GM21576 (cell line): ENCODE measurements at regions not wholly inside any gene's neighbourhood (a gene's known extent, or its start where the extent isn't known, plus 50 kb on each side); places are given as distances from the start of the nearest gene placed in this dataset.

Experiments
- ATAC-seq: cut with Tn5 transposase; IDR thresholded peaks from one replicate; pipeline ENCODE4 v1.9.1; 2021; ENCODE audit warnings: mild to moderate bottlenecking, moderate library complexity; ENCODE audit not compliant: unreplicated experiment

DNA sequence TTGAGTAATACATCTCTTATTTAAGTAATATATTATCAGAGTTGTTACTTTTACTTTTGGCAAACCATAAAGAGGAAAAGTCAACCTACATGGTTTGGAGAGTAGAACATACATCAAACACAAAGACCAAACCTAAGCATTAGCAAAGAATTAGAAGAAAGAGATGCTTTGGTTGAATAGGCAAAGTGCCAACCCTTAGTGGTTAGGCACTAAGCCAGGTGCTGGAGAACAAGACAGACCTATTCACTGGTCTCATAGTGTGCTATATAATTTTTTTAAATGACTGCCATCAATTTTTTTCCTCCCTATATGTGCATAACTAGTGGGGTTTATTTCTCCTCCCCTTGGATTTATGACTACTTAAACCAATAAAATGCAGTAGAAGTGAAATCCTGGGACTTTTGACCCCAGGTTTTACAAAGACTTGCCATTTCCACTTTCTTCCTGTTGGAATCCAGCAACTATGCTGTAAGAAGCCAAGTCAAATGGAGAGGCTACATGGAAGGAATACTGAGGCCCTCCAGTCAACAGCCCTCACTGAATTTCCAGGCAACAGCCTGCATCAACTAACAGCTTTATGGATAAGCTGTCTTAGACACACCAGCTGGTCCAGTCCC lies 69.8 kb upstream of the HAO2 start:
- ATAC-seq: no peak

DNA sequence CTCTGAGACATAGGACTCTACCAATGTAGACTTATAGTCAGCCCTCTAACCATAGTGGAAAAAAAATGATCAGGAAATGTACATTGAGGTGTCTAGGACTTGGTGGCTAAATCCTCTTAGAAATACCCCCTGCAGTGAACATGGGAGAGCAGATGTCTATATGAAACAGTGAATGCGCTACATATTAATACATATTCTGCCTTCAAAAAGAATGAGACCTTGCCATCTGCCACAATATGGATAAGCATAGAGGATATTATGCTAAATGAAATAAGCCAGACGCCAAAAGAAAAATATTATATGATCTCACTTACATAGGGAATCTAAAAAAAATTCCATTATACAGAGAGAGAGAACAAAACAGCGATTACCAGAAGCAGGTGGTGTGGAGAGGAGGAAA lies 66.6 kb upstream of the HAO2 start:
- ATAC-seq: no peak

DNA sequence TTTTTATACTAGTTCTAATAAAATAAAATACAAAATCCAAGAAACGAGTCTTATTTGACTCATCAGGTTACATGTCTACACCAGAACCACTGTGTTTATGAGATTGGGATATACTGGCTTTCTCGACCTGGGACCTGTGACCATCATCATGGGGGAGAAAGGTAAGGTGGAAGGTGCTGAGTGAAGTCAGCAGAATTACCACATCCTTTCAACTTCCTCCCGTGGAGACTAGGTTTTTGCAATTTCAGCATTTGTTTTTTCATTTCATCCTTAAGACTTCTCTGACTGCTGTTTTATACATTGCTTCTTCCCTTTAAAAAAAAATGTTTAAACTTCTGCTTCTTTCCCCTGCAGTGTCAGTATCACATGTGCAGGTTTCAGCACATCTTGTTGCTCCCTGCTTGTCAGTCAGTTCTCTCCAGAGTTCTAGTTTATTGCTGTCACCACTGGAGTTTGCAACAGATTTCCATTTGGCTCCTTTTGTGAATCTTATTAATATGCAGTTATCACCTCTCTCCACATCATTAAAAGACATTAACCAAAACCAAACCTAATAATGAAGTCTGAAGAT lies 60.4 kb upstream of the HAO2 start:
- ATAC-seq: no peak

DNA sequence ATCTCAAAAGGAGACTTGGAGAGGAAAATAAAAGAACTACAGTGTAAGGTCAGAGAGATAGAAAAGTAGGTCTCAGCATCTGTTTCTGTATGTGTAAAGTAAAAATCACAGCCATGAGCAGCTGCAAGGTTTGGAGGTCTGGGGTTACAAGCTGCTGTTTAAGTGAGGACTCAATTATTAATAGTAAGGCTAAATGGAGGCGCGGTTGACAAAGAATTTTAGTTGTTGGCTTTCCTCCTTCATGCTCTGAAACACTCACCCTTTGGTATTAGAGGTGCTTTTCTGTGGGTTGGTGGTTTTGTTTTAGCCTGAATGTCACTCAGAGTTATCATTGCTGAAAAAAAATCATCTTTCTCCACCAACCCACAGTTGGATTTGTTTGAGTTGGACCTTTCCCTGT lies 59.8 kb upstream of the HAO2 start:
- no peak for ATAC-seq

DNA sequence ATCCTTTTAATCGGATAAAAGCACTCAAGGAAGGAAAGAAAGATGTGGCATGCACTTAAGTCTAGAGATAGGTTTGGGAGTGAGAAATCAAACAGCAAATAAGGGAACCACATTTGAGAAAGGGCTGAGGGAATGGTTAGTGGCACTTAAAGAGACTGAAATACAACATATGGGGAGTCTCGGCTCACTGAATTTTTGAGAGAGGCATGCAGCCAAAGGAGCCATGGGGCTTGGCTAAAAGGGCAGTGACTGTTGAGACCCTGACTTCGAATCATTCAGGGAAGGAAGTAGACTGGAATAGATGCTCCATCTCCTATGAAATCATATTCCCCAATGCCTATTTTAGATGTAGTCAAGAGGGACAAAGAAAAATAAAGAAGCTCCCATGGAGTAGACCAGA lies 58.3 kb upstream of the HAO2 start:
- ATAC-seq: no peak

DNA sequence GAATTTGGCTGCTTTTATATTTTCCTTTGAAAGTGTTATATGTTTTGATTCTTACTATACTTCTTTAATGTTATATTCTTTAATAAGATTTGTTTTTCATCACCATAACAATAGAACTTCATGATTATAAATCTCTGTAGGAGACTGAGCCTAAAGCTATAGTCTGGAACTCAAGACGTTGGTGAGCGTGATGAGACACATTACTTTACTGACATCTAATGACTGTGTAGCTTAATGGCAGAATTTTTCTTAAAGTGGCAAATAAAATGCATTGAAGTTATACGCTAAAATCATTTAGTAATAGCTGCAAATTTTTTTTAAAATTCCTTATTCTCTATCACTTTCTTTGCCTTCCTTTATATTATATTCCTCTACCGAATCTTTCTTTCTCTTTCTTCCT lies 56.1 kb upstream of the HAO2 start:
- ATAC-seq: no peak

DNA sequence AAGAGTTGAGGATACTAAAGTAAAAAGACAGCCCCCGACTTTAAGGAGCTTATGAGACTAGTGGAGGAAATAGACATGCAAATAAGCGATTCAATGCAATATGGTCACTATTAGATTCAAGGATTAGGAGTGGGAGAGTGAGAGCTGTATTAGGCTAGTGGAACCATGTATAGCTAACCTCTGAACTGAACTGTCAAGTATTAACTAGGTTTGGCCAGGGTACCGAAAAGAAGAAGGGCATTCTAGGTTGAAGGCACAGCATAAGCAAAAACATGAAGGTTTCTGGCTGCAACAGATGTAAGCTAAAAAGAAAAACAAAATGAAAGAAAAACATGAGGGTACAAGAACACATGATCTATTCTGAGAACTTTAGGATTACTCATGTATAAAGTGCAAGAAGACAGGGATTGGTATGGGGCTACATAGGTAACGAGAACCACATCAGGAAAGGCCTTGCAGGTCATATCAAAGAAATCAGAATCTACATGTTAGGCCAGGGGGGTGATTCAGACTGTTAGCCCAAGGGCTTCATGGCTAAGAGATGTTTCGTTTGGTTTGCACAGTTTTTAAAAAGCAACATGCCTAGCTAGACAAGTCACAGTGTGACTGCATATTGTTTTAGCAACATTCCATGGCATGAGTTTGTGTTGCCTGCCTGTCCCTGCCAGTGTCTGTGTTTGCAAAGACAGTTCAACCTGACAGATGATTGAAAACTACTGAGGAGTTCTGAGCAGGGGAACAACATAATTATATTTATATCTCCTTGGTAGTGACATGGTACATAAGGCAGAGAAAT lies 54.4 kb upstream of the HAO2 start:
- ATAC-seq: no peak

DNA sequence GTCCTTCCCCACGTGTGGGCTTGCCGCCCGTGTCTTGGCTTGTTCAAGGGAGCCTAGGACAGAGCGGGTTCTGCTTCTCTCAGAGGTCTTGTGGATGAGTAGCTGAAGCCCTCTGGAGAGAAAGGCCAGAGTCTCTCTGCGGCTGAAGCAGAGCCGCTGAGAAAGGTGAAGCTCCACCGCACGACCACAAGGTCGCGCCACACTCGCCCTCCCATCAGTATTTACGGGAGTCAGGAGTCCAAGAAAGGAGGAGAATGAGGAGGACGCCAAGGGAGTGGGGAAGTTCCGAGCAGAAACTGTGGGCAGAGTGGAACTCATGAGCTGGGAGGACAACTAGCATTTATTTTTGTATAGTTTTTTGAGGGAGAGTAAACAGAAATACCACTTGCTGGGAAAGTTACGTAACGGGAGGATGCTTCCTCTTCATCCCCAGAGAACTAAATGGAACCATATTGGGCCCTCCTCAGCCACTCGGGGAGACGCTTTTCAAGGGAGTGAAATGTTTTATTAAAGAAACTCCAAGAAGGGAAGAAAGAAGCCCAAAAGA lies 51.6 kb upstream of the HAO2 start:
- no peak for ATAC-seq

DNA sequence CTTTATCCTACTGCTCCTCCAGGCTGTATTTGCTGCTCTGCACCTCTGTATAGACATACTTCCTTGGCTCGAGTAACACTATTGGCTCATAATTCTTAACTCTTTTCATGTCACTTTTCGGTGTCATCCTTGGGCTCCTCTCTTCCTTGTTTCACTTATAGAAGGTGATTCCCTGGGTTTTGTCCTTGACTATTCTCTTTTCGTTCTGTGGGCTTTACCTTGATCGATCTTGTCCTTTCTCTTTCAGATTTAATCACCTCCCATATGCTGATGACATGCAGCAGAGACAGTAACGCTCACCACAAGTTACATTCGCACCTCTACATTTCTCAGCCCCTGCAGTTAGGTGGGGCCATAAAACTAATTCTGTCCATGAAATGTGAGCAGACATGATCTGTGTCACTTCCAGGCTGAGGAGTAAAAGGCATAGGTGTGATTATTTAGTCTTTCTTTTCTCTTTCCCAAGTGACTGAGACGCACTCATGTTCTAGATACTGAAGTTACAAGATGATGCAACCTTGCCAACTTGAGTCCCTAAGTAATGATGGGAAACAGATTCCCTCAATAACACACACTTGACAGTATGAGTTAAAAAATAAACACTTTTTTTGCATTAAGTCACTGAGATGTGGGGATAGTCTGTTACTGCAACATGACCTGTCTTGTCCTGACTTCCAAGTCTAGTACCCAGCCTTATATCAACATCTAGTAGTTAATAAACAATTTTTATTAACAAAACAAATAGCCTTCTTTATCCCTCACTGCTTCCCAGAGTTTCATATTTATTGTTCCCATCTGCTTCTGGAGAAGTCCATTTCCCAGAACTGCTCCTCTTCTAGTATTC lies 49.9 kb upstream of the HAO2 start:
- ATAC-seq: peak; percentile 68
